ENCODE measurements at regions not wholly inside any gene's neighbourhood (a gene's known extent, or its start where the extent isn't known, plus 50 kb on each side); places are given as distances from the start of the nearest gene placed in this dataset.
A peak's percentile ranks its signal among the peaks of the same experiment; 100 is the strongest.

- no peak for TF ChIP-seq CTCF (IDR thresholded peaks at IDR 0.05; ENCODE audit: unreplicated experiment)
- intact Hi-C loops (cut with micrococcal nuclease), result no loop called here
- Mint-ChIP-seq H3K4me1 (ENCODE audit: insufficient read depth, unreplicated experiment) (peaks cover 5% of the 10 kb centered on the region), H3K9me3 (ENCODE audit: unreplicated experiment) (no peaks in the 10 kb centered on the region), H3K36me3 (ENCODE audit: insufficient read depth, unreplicated experiment) (no peaks in the 10 kb centered on the region), H3K27me3 (ENCODE audit: insufficient read depth, unreplicated experiment) (peaks cover 24% of the 10 kb centered on the region), H3K27ac (ENCODE audit: low read depth, unreplicated experiment) (no peak overlapping the region), H3K4me3 (ENCODE audit: unreplicated experiment) (no peak overlapping the region)
- no peak for DNase-seq (ENCODE audit: unreplicated experiment)
- POLR2A ChIA-PET, result no interaction called here
- CTCF ChIA-PET, result interaction anchor here (0.6 to 0.9 kb wide), 3 partner anchors 10 to 27 kb away, joined by 3 read pairs; no protein-coding TSS in a partner anchor
- BruUV-seq (replicated peaks), result no TSS peak
These were observed 242.6 kb downstream of the DRD1 start for GRCh38 chr5:175201393-175201792.

GRCh38 chr5:175195698-175196656 is 248.0 kb downstream of the DRD1 start:
- Mint-ChIP-seq H3K9me3 (ENCODE audit: unreplicated experiment) (no peaks in the 10 kb centered on the region), H3K27me3 (ENCODE audit: insufficient read depth, unreplicated experiment) (no peaks in the 10 kb centered on the region), H3K27ac (ENCODE audit: low read depth, unreplicated experiment) (no peak overlapping the region), H3K4me1 (ENCODE audit: insufficient read depth, unreplicated experiment) (no peaks in the 10 kb centered on the region), H3K36me3 (ENCODE audit: insufficient read depth, unreplicated experiment) (no peaks in the 10 kb centered on the region), H3K4me3 (ENCODE audit: unreplicated experiment) (no peak overlapping the region)
- TF ChIP-seq CTCF (IDR thresholded peaks at IDR 0.05; ENCODE audit: unreplicated experiment), result no peak
- intact Hi-C loops (cut with micrococcal nuclease), result no loop called here
- peak; percentile 17 for DNase-seq (ENCODE audit: unreplicated experiment)
- BruUV-seq (replicated peaks), result no TSS peak
- ChIA-PET CTCF (interaction anchor here (0.6 kb wide), 2 partner anchors 105 to 108 kb away, joined by 3 read pairs; no protein-coding TSS in a partner anchor), POLR2A (interaction anchor here (0.6 kb wide), 1 partner anchor 14 kb away, joined by 3 read pairs; no protein-coding TSS in a partner anchor)

DNA sequence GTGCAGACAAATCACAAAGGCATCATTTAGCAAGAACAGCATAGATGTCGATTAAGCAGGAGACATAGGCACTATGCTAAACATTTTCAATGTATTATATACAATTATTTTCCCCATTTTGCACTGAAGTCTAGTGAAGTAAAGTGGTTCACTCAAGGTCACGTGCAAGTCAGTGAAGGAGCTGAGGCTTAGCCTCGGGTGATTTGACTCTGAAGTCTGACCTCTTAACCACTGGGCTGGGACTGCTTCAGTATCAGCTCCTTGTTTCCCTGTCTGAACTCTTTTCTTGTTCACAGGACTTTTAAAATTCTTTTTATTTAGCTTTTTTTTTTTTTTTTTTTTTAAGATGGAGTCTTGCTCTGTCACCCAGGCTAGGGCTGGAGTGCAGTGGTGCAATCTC is 262.7 kb downstream of the DRD1 start:
- H3K9me3 Mint-ChIP-seq (ENCODE audit: unreplicated experiment), result no peaks in the 10 kb centered on the region
- ChIA-PET CTCF (interaction anchor here (0.6 to 0.7 kb wide), 2 partner anchors 120 to 1024 kb away, joined by 3 read pairs; no protein-coding TSS in a partner anchor), POLR2A (no interaction called here)
- TF ChIP-seq CTCF (IDR thresholded peaks at IDR 0.05; ENCODE audit: unreplicated experiment), result no peak
- H3K27ac Mint-ChIP-seq (ENCODE audit: low read depth, unreplicated experiment), result no peak overlapping the region
- no peaks in the 10 kb centered on the region for H3K4me1 Mint-ChIP-seq (ENCODE audit: insufficient read depth, unreplicated experiment)
- DNase-seq (ENCODE audit: unreplicated experiment), result no peak
- BruUV-seq (replicated peaks), result no TSS peak
- no peak overlapping the region for H3K4me3 Mint-ChIP-seq (ENCODE audit: unreplicated experiment)
- intact Hi-C loops (cut with micrococcal nuclease), result no loop called here
- peaks cover 29% of the 10 kb centered on the region for H3K27me3 Mint-ChIP-seq (ENCODE audit: insufficient read depth, unreplicated experiment)
- no peaks in the 10 kb centered on the region for H3K36me3 Mint-ChIP-seq (ENCODE audit: insufficient read depth, unreplicated experiment)

- Mint-ChIP-seq H3K27ac (ENCODE audit: low read depth, unreplicated experiment) (no peak overlapping the region), H3K4me1 (ENCODE audit: insufficient read depth, unreplicated experiment) (no peaks in the 10 kb centered on the region), H3K27me3 (ENCODE audit: insufficient read depth, unreplicated experiment) (peaks cover 27% of the 10 kb centered on the region), H3K36me3 (ENCODE audit: insufficient read depth, unreplicated experiment) (peaks cover 5% of the 10 kb centered on the region), H3K9me3 (ENCODE audit: unreplicated experiment) (peaks cover 8% of the 10 kb centered on the region), H3K4me3 (ENCODE audit: unreplicated experiment) (no peak overlapping the region)
- POLR2A ChIA-PET, result interaction anchor here (1.3 kb wide), 1 partner anchor 43 kb away, joined by 3 read pairs; no protein-coding TSS in a partner anchor
- no peak for DNase-seq (ENCODE audit: unreplicated experiment)
- CTCF ChIA-PET, result no interaction called here
- BruUV-seq (replicated peaks), result no TSS peak
- no peak for TF ChIP-seq CTCF (IDR thresholded peaks at IDR 0.05; ENCODE audit: unreplicated experiment)
- intact Hi-C loops (cut with micrococcal nuclease), result no loop called here
These were observed 273.1 kb downstream of the DRD1 start for GRCh38 chr5:175170899-175171298.

Data from MCF 10A (cell line).